A673 (cell line): ENCODE measurements at regions not wholly inside any gene's neighbourhood (a gene's known extent, or its start where the extent isn't known, plus 50 kb on each side); places are given as distances from the start of the nearest gene placed in this dataset.

ENCODE experiments used
- BruUV-seq: library from RNA; stranded (reverse); fragments of 400-500 nt; replicated peaks from 2 replicates; lab custom pipeline; 2021; lab: Mats Ljungman, UMichigan
- CTCF ChIA-PET: fragments of 300-600 bp; sonication (Branson Sonifier 250); formaldehyde crosslinking; loops from one replicate; lab custom pipeline; 2022; ENCODE audit warnings: antibody characterized with exemption; lab: Charles Lee
- POLR2A ChIA-PET: fragments of 300-600 bp; sonication (Branson Sonifier 250); formaldehyde crosslinking; loops from one replicate; lab custom pipeline; 2022; ENCODE audit warnings: antibody characterized with exemption; ENCODE audit not compliant: low non-redundant PET; lab: Charles Lee
- DNase-seq: peaks from one replicate; pipeline ENCODE4 v3.0.0-alpha.2; 2015; ENCODE audit warnings: low spot score
- H3K27ac ChIP-seq: fragments of 200-600 bp; sonication (generic); 2 replicates; pipeline ENCODE4 v1.5.1; 2016; ENCODE audit warnings: mixed run types, low read depth, mild to moderate bottlenecking, mixed read lengths, antibody characterized with exemption, low read length; ENCODE audit not compliant: poor library complexity, severe bottlenecking
- H3K27me3 ChIP-seq: fragments of 200-600 bp; sonication (generic); replicated peaks from 2 replicates; pipeline ENCODE4 v1.6.1; 2017; ENCODE audit warnings: mixed run types, low read depth, mild to moderate bottlenecking, mixed read lengths, antibody characterized with exemption, low read length; ENCODE audit not compliant: insufficient read depth, poor library complexity
- H3K36me3 ChIP-seq: fragments of 200-600 bp; sonication (generic); 2 replicates; pipeline ENCODE4 v1.6.1; 2016; ENCODE audit warnings: mixed run types, mild to moderate bottlenecking, mixed read lengths, antibody characterized with exemption, low read length; ENCODE audit not compliant: insufficient read depth, poor library complexity, severe bottlenecking
- H3K4me1 ChIP-seq: fragments of 200-600 bp; sonication (generic); 2 replicates; pipeline ENCODE4 v1.6.1; 2017; ENCODE audit warnings: mixed run types, mild to moderate bottlenecking, mixed read lengths, antibody characterized with exemption, low read length; ENCODE audit not compliant: insufficient read depth, poor library complexity, severe bottlenecking
- H3K4me3 ChIP-seq: fragments of 200-600 bp; sonication (generic); 2 replicates; pipeline ENCODE4 v1.5.1; 2016; ENCODE audit warnings: low read depth, mixed run types, mild to moderate bottlenecking, mixed read lengths, low read length; ENCODE audit not compliant: poor library complexity, severe bottlenecking
- H3K9me3 ChIP-seq: fragments of 200-600 bp; sonication (generic); 2 replicates; pipeline ENCODE4 v1.6.1; 2016; ENCODE audit warnings: mixed run types, low read depth, mild to moderate bottlenecking, mixed read lengths, antibody characterized with exemption, low read length; ENCODE audit not compliant: poor library complexity, severe bottlenecking
- CTCF ChIP-seq: fragments of 300-800, 200-600 bp; sonication (generic); conservative IDR thresholded peaks from 2 replicates; pipeline ENCODE4 v1.5.1; 2017; ENCODE audit warnings: low read depth, mild to moderate bottlenecking, antibody characterized with exemption, low read length, moderate library complexity, mixed read lengths
- EZH2 ChIP-seq: fragments of 200-600 bp; sonication (generic); IDR thresholded peaks from 2 replicates; pipeline ENCODE4 v1.6.1; 2017; ENCODE audit warnings: borderline replicate concordance, low read depth, mild to moderate bottlenecking, mixed read lengths, antibody characterized with exemption, low read length; ENCODE audit not compliant: poor library complexity, severe bottlenecking
- intact Hi-C: fragments of 100-400 bp; cut with micrococcal nuclease; formaldehyde crosslinking; loops from one replicate; pipeline ENCODE4 v1.10.0; 2022; ENCODE audit not compliant: unreplicated experiment

GRCh38 chr6:137801352-137802114 is 65.5 kb upstream of the TNFAIP3 start:
- H3K9me3 ChIP-seq = no peaks in the 10 kb centered on the region
- no peak overlapping the region for H3K4me3 ChIP-seq
- BruUV-seq = no TSS peak
- CTCF ChIA-PET = no interaction called here
- POLR2A ChIA-PET = no interaction called here
- no peaks in the 10 kb centered on the region for H3K27me3 ChIP-seq
- H3K36me3 ChIP-seq = no peaks in the 10 kb centered on the region
- H3K27ac ChIP-seq = no peak overlapping the region
- no peaks in the 10 kb centered on the region for H3K4me1 ChIP-seq
- TF ChIP-seq EZH2 (no peak), CTCF (no peak)
- intact Hi-C loops = no loop called here
- no peak for DNase-seq

- no peak for DNase-seq
- TF ChIP-seq EZH2 (no peak), CTCF (no peak)
- BruUV-seq = no TSS peak
- intact Hi-C loops = no loop called here
- Histone ChIP-seq H3K4me1 (no peaks in the 10 kb centered on the region), H3K4me3 (no peak overlapping the region), H3K36me3 (no peaks in the 10 kb centered on the region), H3K27ac (no peak overlapping the region), H3K9me3 (no peaks in the 10 kb centered on the region), H3K27me3 (no peaks in the 10 kb centered on the region)
- POLR2A ChIA-PET = no interaction called here
- CTCF ChIA-PET = no interaction called here
Observed at GRCh38 chr6:137802408-137803182, 64.5 kb upstream of the TNFAIP3 start.

GRCh38 chr6:137804637-137805036 is 62.4 kb upstream of the TNFAIP3 start:
- TF ChIP-seq EZH2 (no peak), CTCF (no peak)
- Histone ChIP-seq H3K27me3 (no peaks in the 10 kb centered on the region), H3K4me3 (no peak overlapping the region), H3K4me1 (no peaks in the 10 kb centered on the region), H3K27ac (no peak overlapping the region), H3K36me3 (no peaks in the 10 kb centered on the region), H3K9me3 (no peaks in the 10 kb centered on the region)
- CTCF ChIA-PET = no interaction called here
- POLR2A ChIA-PET = no interaction called here
- BruUV-seq = no TSS peak
- DNase-seq = no peak
- intact Hi-C loops = no loop called here
